Thyroid gland (tissue), 4 donors: ENCODE measurements at regions not wholly inside any gene's neighbourhood (a gene's known extent, or its start where the extent isn't known, plus 50 kb on each side); places are given as distances from the start of the nearest gene placed in this dataset.
"Not testable (repeated sequence)": the region's sequence is repeated elsewhere in the genome, so short reads cannot be mapped to it uniquely, and the experiment has no call there.

ENCODE experiments used
- DNase-seq, 2 donors: peaks; one replicate each; pipeline ENCODE4 v3.0.0-alpha.2; 2019
- H3K27ac ChIP-seq, 3 donors: fragments of 200-600 bp; sonication (generic); 1 replicate in 2 of 3; 2 replicates in 1 of 3; pipeline ENCODE4 v1.5.1; 2016 to 2019; ENCODE audit warnings: mild to moderate bottlenecking in 1 of 3, moderate library complexity in 1 of 3
- H3K27me3 ChIP-seq: fragments of 200-600 bp; sonication (generic); one replicate; pipeline ENCODE4 v1.5.1; 2019
- H3K36me3 ChIP-seq, 2 donors: fragments of 200-600 bp; sonication (generic); one replicate each; pipeline ENCODE4 v1.5.1; 2016 to 2019
- H3K4me1 ChIP-seq, 2 donors: fragments of 200-600 bp; sonication (generic); one replicate each; pipeline ENCODE4 v1.5.1; 2017 to 2019
- H3K4me3 ChIP-seq, 3 donors: fragments of 200-600 bp; sonication (generic); replicated peaks in 1 of 3; 1 replicate in 2 of 3; 2 replicates in 1 of 3; pipeline ENCODE4 v1.5.1; 2016; ENCODE audit warnings: mild to moderate bottlenecking in 1 of 3
- H3K9me3 ChIP-seq: fragments of 200-600 bp; sonication (generic); one replicate; pipeline ENCODE4 v1.5.1; 2017
- CTCF ChIP-seq, 6 experiments: fragments of 200-600 bp in 3 of 6; fragments of 450-650 bp in 3 of 6; sonication (generic) in 3 of 6; IDR thresholded peaks; one replicate each; pipeline ENCODE4 v1.5.1; 2016 to 2019; ENCODE audit warnings: antibody characterized with exemption in 6 of 6, mild to moderate bottlenecking in 2 of 6, inconsistent platforms in 1 of 6, moderate library complexity in 1 of 6
- POLR2A ChIP-seq, 2 donors: fragments of 450-650 bp; IDR thresholded peaks; one replicate each; pipeline ENCODE4 v1.6.1; 2017; ENCODE audit warnings: antibody characterized with exemption in 2 of 2, mild to moderate bottlenecking in 2 of 2, moderate library complexity in 1 of 2
- WGBS, 2 donors: methylation state at CpG; one replicate each; pipeline ENCODE4 v1.1.5; 2017; 5-methylcytosine and 5-hydroxymethylcytosine counted together
- intact Hi-C: fragments of 100-400 bp; cut with DNase I; formaldehyde crosslinking; loops from one replicate; pipeline ENCODE4 v1.15.1; 2023

- H3K9me3 ChIP-seq = no peaks in the 10 kb centered on the region
- H3K4me3 ChIP-seq = no peak overlapping the region
- no peak for DNase-seq
- H3K27me3 ChIP-seq = no peaks in the 10 kb centered on the region
- TF ChIP-seq CTCF (IDR thresholded peaks at IDR 0.05) = no peak
- TF ChIP-seq POLR2A (IDR thresholded peaks at IDR 0.05) = no peak
- intact Hi-C loops = no loop called here
- no peaks in the 10 kb centered on the region for H3K36me3 ChIP-seq
- H3K27ac ChIP-seq = no peak overlapping the region
- WGBS, 2 donors = 88 to 92% methylated on average over 1 of the region's 1 CpG
- no peaks in the 10 kb centered on the region for H3K4me1 ChIP-seq
Observed at GRCh38 chr10:107971411-107971810, 806.9 kb upstream of the SORCS1 start.

GRCh38 chr10:107970512-107970911 lies 806.0 kb upstream of the SORCS1 start:
- no peak overlapping the region for H3K27ac ChIP-seq
- no peaks in the 10 kb centered on the region for H3K27me3 ChIP-seq
- intact Hi-C loops = no loop called here
- 83 to 95% methylated on average over 3 of the region's 3 CpGs for WGBS, 2 donors
- H3K4me1 ChIP-seq = no peaks in the 10 kb centered on the region
- H3K36me3 ChIP-seq = no peaks in the 10 kb centered on the region
- DNase-seq = no peak
- no peak overlapping the region for H3K4me3 ChIP-seq
- no peaks in the 10 kb centered on the region for H3K9me3 ChIP-seq
- TF ChIP-seq POLR2A (IDR thresholded peaks at IDR 0.05) (no peak), CTCF (IDR thresholded peaks at IDR 0.05) (no peak)

GRCh38 chr10:107969936-107970335 lies 805.4 kb upstream of the SORCS1 start:
- Histone ChIP-seq H3K27ac (no peak overlapping the region), H3K4me3 (no peak overlapping the region), H3K4me1 (no peaks in the 10 kb centered on the region), H3K36me3 (no peaks in the 10 kb centered on the region), H3K27me3 (no peaks in the 10 kb centered on the region), H3K9me3 (no peaks in the 10 kb centered on the region)
- intact Hi-C loops = no loop called here
- TF ChIP-seq POLR2A (IDR thresholded peaks at IDR 0.05) (no peak), CTCF (IDR thresholded peaks at IDR 0.05) (no peak)
- 80 to 99% methylated on average over 3 of the region's 3 CpGs for WGBS, 2 donors
- no peak for DNase-seq

- H3K9me3 ChIP-seq = no peaks in the 10 kb centered on the region
- no peaks in the 10 kb centered on the region for H3K36me3 ChIP-seq
- H3K4me3 ChIP-seq = no peak overlapping the region
- intact Hi-C loops = no loop called here
- H3K27me3 ChIP-seq = no peaks in the 10 kb centered on the region
- H3K27ac ChIP-seq = no peak overlapping the region
- H3K4me1 ChIP-seq = no peaks in the 10 kb centered on the region
- TF ChIP-seq POLR2A (IDR thresholded peaks at IDR 0.05) = no peak
- TF ChIP-seq CTCF (IDR thresholded peaks at IDR 0.05) = no peak
- no peak for DNase-seq
Observed at GRCh38 chr10:107966826-107967225, 802.3 kb upstream of the SORCS1 start.

GRCh38 chr10:107952649-107953556 lies 788.4 kb upstream of the SORCS1 start:
- H3K4me3 ChIP-seq = no peak overlapping the region
- no peaks in the 10 kb centered on the region for H3K36me3 ChIP-seq
- intact Hi-C loops = no loop called here
- H3K4me1 ChIP-seq = no peaks in the 10 kb centered on the region
- H3K27me3 ChIP-seq = no peaks in the 10 kb centered on the region
- WGBS, 2 donors = 52 to 60% methylated on average over 6 of the region's 6 CpGs
- no peak overlapping the region for H3K27ac ChIP-seq
- no peak for DNase-seq
- no peaks in the 10 kb centered on the region for H3K9me3 ChIP-seq
- TF ChIP-seq POLR2A (IDR thresholded peaks at IDR 0.05) (no peak), CTCF (IDR thresholded peaks at IDR 0.05) (no peak)

GRCh38 chr10:107950411-107951062 lies 786.0 kb upstream of the SORCS1 start:
- H3K4me3 ChIP-seq, H3K27ac ChIP-seq, DNase-seq, intact Hi-C loops, H3K9me3 ChIP-seq, H3K36me3 ChIP-seq, H3K4me1 ChIP-seq, H3K27me3 ChIP-seq: not testable (repeated sequence)
- 95 to 98% methylated on average over 23 to 27 of the region's 33 CpGs for WGBS, 2 donors
